Fibroblast of villous mesenchyme (primary cell): ENCODE measurements at regions not wholly inside any gene's neighbourhood (a gene's known extent, or its start where the extent isn't known, plus 50 kb on each side); places are given as distances from the start of the nearest gene placed in this dataset.
"Not testable (repeated sequence)": the region's sequence is repeated elsewhere in the genome, so short reads cannot be mapped to it uniquely, and the experiment has no call there.

Source experiments
- DNase-seq: peaks from one replicate; pipeline ENCODE4 v3.0.0-alpha.2; 2010; ENCODE audit warnings: low read depth
- H3K4me3 ChIP-seq: 2 replicates; pipeline ENCODE4 v1.5.1; 2011; ENCODE audit warnings: low read depth, mild to moderate bottlenecking, low read length
- CTCF ChIP-seq: IDR thresholded peaks from 2 replicates; pipeline ENCODE4 v1.5.1; 2012; ENCODE audit warnings: low read depth, mild to moderate bottlenecking, low read length; ENCODE audit not compliant: insufficient read depth

GRCh38 chr5:130870691-130871090 lies 294.4 kb downstream of the HINT1 start:
- TF ChIP-seq CTCF = no peak
- no peak overlapping the region for H3K4me3 ChIP-seq
- no peak for DNase-seq

- no peak for TF ChIP-seq CTCF
- peak; percentile 42 for DNase-seq
- H3K4me3 ChIP-seq = no peak overlapping the region
Measured at GRCh38 chr5:130868186-130868840, 296.7 kb downstream of the HINT1 start.

GRCh38 chr5:130845049-130845765 lies 319.8 kb downstream of the HINT1 start:
- no peak for DNase-seq
- H3K4me3 ChIP-seq = no peak overlapping the region
- TF ChIP-seq CTCF = no peak

GRCh38 chr5:130836729-130837649 lies 328.1 kb downstream of the HINT1 start:
- TF ChIP-seq CTCF = no peak
- H3K4me3 ChIP-seq = peak overlapping the region; percentile 38
- DNase-seq = peak; percentile 12

- not testable (repeated sequence) for H3K4me3 ChIP-seq, DNase-seq
Measured at GRCh38 chr5:130817598-130818384, 347.3 kb downstream of the HINT1 start.

GRCh38 chr5:130815246-130815645 lies 349.8 kb downstream of the HINT1 start:
- TF ChIP-seq CTCF = no peak
- no peak for DNase-seq
- H3K4me3 ChIP-seq = no peak overlapping the region
